HG03571 (cell line): ENCODE measurements at regions not wholly inside any gene's neighbourhood (a gene's known extent, or its start where the extent isn't known, plus 50 kb on each side); places are given as distances from the start of the nearest gene placed in this dataset.
"Not testable (repeated sequence)": the region's sequence is repeated elsewhere in the genome, so short reads cannot be mapped to it uniquely, and the experiment has no call there.

Experiments
- ATAC-seq: cut with Tn5 transposase; IDR thresholded peaks from one replicate; pipeline ENCODE4 v1.9.1; 2021; ENCODE audit not compliant: unreplicated experiment

- no peak for ATAC-seq
Observed at GRCh38 chr1:29577512-29577911, 341.2 kb downstream of the PTPRU start.

GRCh38 chr1:29576510-29576909, 340.2 kb downstream of the PTPRU start:
- no peak for ATAC-seq

- no peak for ATAC-seq
Observed at GRCh38 chr1:29575826-29576225, 339.5 kb downstream of the PTPRU start.

- no peak for ATAC-seq
Observed at GRCh38 chr1:29575277-29575676, 339.0 kb downstream of the PTPRU start.

GRCh38 chr1:29574871-29575270, 338.5 kb downstream of the PTPRU start:
- ATAC-seq = no peak

- no peak for ATAC-seq
Observed at GRCh38 chr1:29569971-29570634, 333.8 kb downstream of the PTPRU start.

GRCh38 chr1:29567257-29567656, 330.9 kb downstream of the PTPRU start:
- ATAC-seq = no peak

GRCh38 chr1:29565490-29565889, 329.2 kb downstream of the PTPRU start:
- ATAC-seq = no peak

- ATAC-seq = no peak
Observed at GRCh38 chr1:29563571-29563970, 327.2 kb downstream of the PTPRU start.

- ATAC-seq = no peak
Observed at GRCh38 chr1:29563092-29563491, 326.8 kb downstream of the PTPRU start.

GRCh38 chr1:29559056-29559455, 322.7 kb downstream of the PTPRU start:
- no peak for ATAC-seq

- ATAC-seq = no peak
Observed at GRCh38 chr1:29557701-29558600, 321.6 kb downstream of the PTPRU start.

GRCh38 chr1:29557066-29557465, 320.7 kb downstream of the PTPRU start:
- no peak for ATAC-seq

- no peak for ATAC-seq
Observed at GRCh38 chr1:29556657-29557056, 320.3 kb downstream of the PTPRU start.

GRCh38 chr1:29555043-29555620, 318.8 kb downstream of the PTPRU start:
- no peak for ATAC-seq

- no peak for ATAC-seq
Observed at GRCh38 chr1:29554208-29554778, 318.0 kb downstream of the PTPRU start.

GRCh38 chr1:29551123-29551936, 315.0 kb downstream of the PTPRU start:
- no peak for ATAC-seq

GRCh38 chr1:29550119-29550841, 314.0 kb downstream of the PTPRU start:
- ATAC-seq = no peak

- ATAC-seq = not testable (repeated sequence)
Observed at GRCh38 chr1:29549728-29550118, 313.4 kb downstream of the PTPRU start.

- ATAC-seq = no peak
Observed at GRCh38 chr1:29549001-29549400, 312.7 kb downstream of the PTPRU start.
